Testis (tissue), 2 donors: ENCODE measurements at regions not wholly inside any gene's neighbourhood (a gene's known extent, or its start where the extent isn't known, plus 50 kb on each side); places are given as distances from the start of the nearest gene placed in this dataset.

ENCODE experiments used
- DNase-seq: peaks from one replicate; pipeline ENCODE4 v3.0.0-alpha.2; 2019
- H3K27ac ChIP-seq, 2 donors: fragments of 200-600 bp; sonication (generic); one replicate each; pipeline ENCODE4 v1.5.1; 2019
- H3K27me3 ChIP-seq: fragments of 200-600 bp; sonication (generic); one replicate; pipeline ENCODE4 v1.5.1; 2019
- H3K36me3 ChIP-seq: fragments of 200-600 bp; sonication (generic); one replicate; pipeline ENCODE4 v1.5.1; 2017; ENCODE audit warnings: low read depth; ENCODE audit errors: missing control alignments
- H3K4me1 ChIP-seq: fragments of 200-600 bp; sonication (generic); one replicate; pipeline ENCODE4 v1.5.1; 2019
- H3K4me3 ChIP-seq, 2 donors: fragments of 200-600 bp; sonication (generic); one replicate each; pipeline ENCODE4 v1.5.1; 2017 to 2019
- H3K9me3 ChIP-seq: fragments of 200-600 bp; sonication (generic); one replicate; pipeline ENCODE4 v1.5.1; 2017
- POLR2A ChIP-seq: fragments of 450-650 bp; IDR thresholded peaks from one replicate; pipeline ENCODE4 v1.6.1; 2017; ENCODE audit warnings: antibody characterized with exemption, mild to moderate bottlenecking, moderate library complexity
- WGBS, 2 donors: methylation state at CpG; one replicate each; pipeline ENCODE4 v1.1.5; 2018; 5-methylcytosine and 5-hydroxymethylcytosine counted together
- intact Hi-C: fragments of 100-400 bp; cut with DNase I; formaldehyde crosslinking; loops from one replicate; pipeline ENCODE4 v1.15.1; 2023; ENCODE audit warnings: low total_unique reads
- TF ChIP-seq, protein P1 (sequence below), 3 experiments: fragments of 450-650 bp in 2 of 3; fragments of 200-600 bp in 1 of 3; sonication (generic) in 1 of 3; IDR thresholded peaks; one replicate each; pipeline ENCODE4 v1.5.1; 2016 to 2019; ENCODE audit warnings: antibody characterized with exemption in 3 of 3, mild to moderate bottlenecking in 2 of 3, moderate library complexity in 1 of 3

DNA sequence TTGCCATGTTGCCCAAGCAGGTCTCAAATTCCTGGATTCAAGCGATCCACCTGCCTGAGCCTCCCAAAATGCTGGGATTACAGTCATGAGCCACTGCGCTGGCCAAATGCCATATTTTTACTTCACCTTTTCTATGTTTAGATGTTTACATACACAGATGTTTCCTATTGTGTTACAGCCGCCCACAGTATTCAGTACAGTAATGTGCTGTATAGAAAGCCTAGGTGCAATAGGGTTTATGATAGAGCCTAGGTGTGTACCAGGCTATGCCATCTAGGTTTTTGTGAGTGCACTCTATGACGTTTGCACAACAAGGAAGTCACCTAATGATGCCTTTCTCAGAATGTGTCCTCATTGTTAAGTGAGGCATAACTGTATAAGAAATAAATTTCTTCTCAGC lies 153.4 kb downstream of the CHRM3 start:
- no peak for DNase-seq
- no peaks in the 10 kb centered on the region for H3K4me1 ChIP-seq
- H3K27me3 ChIP-seq = no peaks in the 10 kb centered on the region
- TF ChIP-seq, protein P1, sequence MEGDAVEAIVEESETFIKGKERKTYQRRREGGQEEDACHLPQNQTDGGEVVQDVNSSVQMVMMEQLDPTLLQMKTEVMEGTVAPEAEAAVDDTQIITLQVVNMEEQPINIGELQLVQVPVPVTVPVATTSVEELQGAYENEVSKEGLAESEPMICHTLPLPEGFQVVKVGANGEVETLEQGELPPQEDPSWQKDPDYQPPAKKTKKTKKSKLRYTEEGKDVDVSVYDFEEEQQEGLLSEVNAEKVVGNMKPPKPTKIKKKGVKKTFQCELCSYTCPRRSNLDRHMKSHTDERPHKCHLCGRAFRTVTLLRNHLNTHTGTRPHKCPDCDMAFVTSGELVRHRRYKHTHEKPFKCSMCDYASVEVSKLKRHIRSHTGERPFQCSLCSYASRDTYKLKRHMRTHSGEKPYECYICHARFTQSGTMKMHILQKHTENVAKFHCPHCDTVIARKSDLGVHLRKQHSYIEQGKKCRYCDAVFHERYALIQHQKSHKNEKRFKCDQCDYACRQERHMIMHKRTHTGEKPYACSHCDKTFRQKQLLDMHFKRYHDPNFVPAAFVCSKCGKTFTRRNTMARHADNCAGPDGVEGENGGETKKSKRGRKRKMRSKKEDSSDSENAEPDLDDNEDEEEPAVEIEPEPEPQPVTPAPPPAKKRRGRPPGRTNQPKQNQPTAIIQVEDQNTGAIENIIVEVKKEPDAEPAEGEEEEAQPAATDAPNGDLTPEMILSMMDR (IDR thresholded peaks at IDR 0.05) = no peak
- no peak for TF ChIP-seq POLR2A
- no peaks in the 10 kb centered on the region for H3K36me3 ChIP-seq
- intact Hi-C loops = no loop called here
- 88% methylated on average over 4 of the region's 4 CpGs for WGBS, 2 donors
- no peak overlapping the region for H3K4me3 ChIP-seq
- no peak overlapping the region for H3K27ac ChIP-seq
- H3K9me3 ChIP-seq = no peaks in the 10 kb centered on the region

DNA sequence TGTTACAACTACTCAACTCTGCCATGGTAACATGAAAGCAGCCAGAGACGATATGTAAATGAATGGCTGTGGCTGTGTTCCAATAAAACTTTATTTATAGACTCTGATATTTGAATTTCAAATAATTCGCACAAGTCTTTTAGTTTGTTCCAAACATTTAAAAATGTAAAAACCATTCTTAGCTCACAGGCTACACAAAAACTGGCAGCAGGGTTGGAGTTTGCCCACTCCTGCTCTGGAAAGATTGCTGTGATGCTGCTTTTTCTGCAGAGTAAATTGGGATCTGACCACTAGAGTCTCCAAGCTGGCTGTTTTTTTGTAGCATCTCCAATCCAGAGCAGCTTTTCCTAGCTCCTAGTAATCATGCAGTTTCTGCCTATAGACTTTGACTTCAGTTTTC lies 157.5 kb downstream of the CHRM3 start:
- H3K4me3 ChIP-seq = no peak overlapping the region
- no peaks in the 10 kb centered on the region for H3K27me3 ChIP-seq
- H3K4me1 ChIP-seq = no peaks in the 10 kb centered on the region
- TF ChIP-seq, protein P1 (IDR thresholded peaks at IDR 0.05) = no peak
- no peak for TF ChIP-seq POLR2A
- no peaks in the 10 kb centered on the region for H3K36me3 ChIP-seq
- intact Hi-C loops = no loop called here
- DNase-seq = no peak
- H3K27ac ChIP-seq = no peak overlapping the region
- WGBS, 2 donors = 82 to 83% methylated on average over 2 of the region's 2 CpGs
- no peaks in the 10 kb centered on the region for H3K9me3 ChIP-seq

DNA sequence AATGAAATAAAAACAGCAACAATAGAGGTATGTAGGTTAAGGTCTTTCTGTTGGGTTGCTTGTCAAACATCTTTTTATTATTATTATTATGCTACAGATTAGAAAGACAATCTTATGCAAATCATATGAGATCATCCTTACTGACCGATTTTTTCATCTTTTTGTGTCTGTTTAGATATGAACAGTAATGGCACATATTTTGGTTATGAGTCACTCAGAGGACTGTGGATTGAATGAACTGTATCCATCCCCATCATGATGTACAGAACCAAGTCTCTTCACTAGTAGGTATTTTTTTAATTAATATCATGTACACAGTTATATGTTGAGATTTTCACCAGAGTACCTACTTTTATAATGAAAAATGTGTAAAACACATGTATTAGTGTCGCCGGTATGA lies 159.1 kb downstream of the CHRM3 start:
- Histone ChIP-seq H3K4me1 (no peaks in the 10 kb centered on the region), H3K27me3 (no peaks in the 10 kb centered on the region), H3K36me3 (no peaks in the 10 kb centered on the region), H3K27ac (no peak overlapping the region), H3K9me3 (no peaks in the 10 kb centered on the region), H3K4me3 (no peak overlapping the region)
- WGBS, 2 donors = 84 to 89% methylated on average over 3 of the region's 3 CpGs
- no peak for DNase-seq
- TF ChIP-seq, protein P1 (IDR thresholded peaks at IDR 0.05) = no peak
- TF ChIP-seq POLR2A = no peak
- intact Hi-C loops = no loop called here

DNA sequence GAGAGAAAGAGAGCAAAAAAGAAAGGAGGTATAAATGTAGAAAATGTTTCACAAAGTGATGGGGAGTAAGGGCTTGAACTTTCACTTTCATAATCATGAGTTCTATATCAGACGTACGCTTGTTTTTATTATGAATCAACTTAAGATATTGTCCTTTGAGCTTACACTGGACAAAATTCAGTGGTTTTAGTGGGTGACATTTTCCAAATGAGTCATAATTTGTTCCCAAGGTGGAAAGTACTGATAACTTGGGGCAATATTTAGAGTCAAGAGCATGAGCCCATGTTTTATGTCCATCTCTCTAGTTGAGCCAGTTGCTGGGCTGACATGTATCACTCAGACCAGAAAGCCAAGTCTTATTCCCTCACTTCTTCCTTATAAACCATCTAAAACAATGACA lies 161.6 kb downstream of the CHRM3 start:
- WGBS, 2 donors = 79 to 85% methylated on average over 2 of the region's 2 CpGs
- intact Hi-C loops = no loop called here
- no peak for DNase-seq

DNA sequence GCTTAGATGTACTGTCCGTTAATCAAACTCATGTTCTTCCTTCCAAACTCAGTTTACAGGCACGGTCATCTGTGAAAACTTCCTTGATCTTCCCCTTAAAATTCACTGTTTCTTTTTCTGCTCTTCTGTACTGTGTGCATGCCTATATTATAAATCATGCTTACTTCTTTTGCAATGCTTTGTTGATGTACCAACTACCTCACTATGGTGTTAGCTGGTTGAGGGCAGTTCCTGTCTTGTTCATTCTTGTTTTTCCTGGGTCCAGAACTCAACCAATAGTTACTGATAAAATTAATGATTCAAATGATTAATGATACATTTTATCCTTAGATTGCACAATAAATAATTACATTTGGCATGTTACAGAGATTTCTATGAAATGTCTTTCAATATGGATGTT lies 163.8 kb downstream of the CHRM3 start:
- intact Hi-C loops = no loop called here
- Histone ChIP-seq H3K4me3 (no peak overlapping the region), H3K4me1 (no peaks in the 10 kb centered on the region), H3K36me3 (no peaks in the 10 kb centered on the region), H3K27ac (no peak overlapping the region), H3K27me3 (no peaks in the 10 kb centered on the region), H3K9me3 (no peaks in the 10 kb centered on the region)
- WGBS, 2 donors = 86 to 96% methylated on average over 2 of the region's 2 CpGs
- DNase-seq = no peak
- TF ChIP-seq, protein P1 (IDR thresholded peaks at IDR 0.05) = no peak
- TF ChIP-seq POLR2A = no peak

More for the DNA sequence above, 161.6 kb downstream of the CHRM3 start:
- no peaks in the 10 kb centered on the region for H3K27me3 ChIP-seq
- H3K9me3 ChIP-seq = no peaks in the 10 kb centered on the region
- TF ChIP-seq POLR2A = no peak
- TF ChIP-seq, protein P1 (IDR thresholded peaks at IDR 0.05) = no peak
- no peaks in the 10 kb centered on the region for H3K36me3 ChIP-seq
- H3K27ac ChIP-seq = no peak overlapping the region
- no peak overlapping the region for H3K4me3 ChIP-seq
- H3K4me1 ChIP-seq = no peaks in the 10 kb centered on the region
